DOHH2 (cell line): ENCODE measurements at regions not wholly inside any gene's neighbourhood (a gene's known extent, or its start where the extent isn't known, plus 50 kb on each side); places are given as distances from the start of the nearest gene placed in this dataset.

ENCODE experiments used
- H3F3A ChIP-seq: fragments of 200-600 bp; sonication (generic), shearing (Covaris generic); 2 replicates; pipeline ENCODE4 v1.6.0; 2016; ENCODE audit warnings: antibody characterized with exemption, mild to moderate bottlenecking; ENCODE audit not compliant: control insufficient read depth, insufficient read depth
- H3K27ac ChIP-seq: fragments of 200-600 bp; sonication (generic); 2 replicates; pipeline ENCODE4 v1.5.1; 2014; ENCODE audit warnings: low read depth, mild to moderate bottlenecking, low read length, moderate library complexity
- H3K27me3 ChIP-seq: fragments of 200-600 bp; sonication (generic); 2 replicates; pipeline ENCODE4 v1.6.1; 2014; ENCODE audit warnings: mild to moderate bottlenecking, low read length, mixed read lengths; ENCODE audit not compliant: control insufficient read depth
- H3K36me3 ChIP-seq: fragments of 200-600 bp; sonication (generic); 2 replicates; pipeline ENCODE4 v1.6.1; 2014; ENCODE audit warnings: mild to moderate bottlenecking, low read length, moderate library complexity, mixed read lengths; ENCODE audit not compliant: control insufficient read depth
- H3K4me1 ChIP-seq: fragments of 200-600 bp; sonication (generic); 2 replicates; pipeline ENCODE4 v1.6.1; 2014; ENCODE audit warnings: mild to moderate bottlenecking, low read length, mixed read lengths; ENCODE audit not compliant: control insufficient read depth
- H3K4me2 ChIP-seq: fragments of 200-600 bp; sonication (generic); 2 replicates; pipeline ENCODE4 v1.6.0; 2014; ENCODE audit warnings: mild to moderate bottlenecking, low read length, moderate library complexity
- H3K4me3 ChIP-seq: fragments of 200-600 bp; sonication (generic); 2 replicates; pipeline ENCODE4 v1.5.1; 2014; ENCODE audit warnings: mild to moderate bottlenecking, low read length, mixed read lengths
- H3K79me2 ChIP-seq: fragments of 200-600 bp; sonication (generic); 2 replicates; pipeline ENCODE4 v1.6.1; 2014; ENCODE audit warnings: mild to moderate bottlenecking, low read length, mixed read lengths; ENCODE audit not compliant: control insufficient read depth
- H3K9me2 ChIP-seq: fragments of 200-600 bp; sonication (generic); replicated peaks from 2 replicates; pipeline ENCODE4 v1.6.1; 2014; ENCODE audit warnings: mild to moderate bottlenecking, low read length, mixed read lengths; ENCODE audit not compliant: control insufficient read depth
- H3K9me3 ChIP-seq: fragments of 200-600 bp; sonication (generic); 2 replicates; pipeline ENCODE4 v1.6.1; 2014; ENCODE audit warnings: antibody characterized with exemption, low read length, mixed read lengths; ENCODE audit not compliant: control insufficient read depth, insufficient read depth
- H4K20me1 ChIP-seq: fragments of 200-600 bp; sonication (generic); 2 replicates; pipeline ENCODE4 v1.6.0; 2014; ENCODE audit warnings: low read depth, mild to moderate bottlenecking, antibody characterized with exemption, low read length, moderate library complexity; ENCODE audit not compliant: control insufficient read depth, insufficient read depth
- CTCF ChIP-seq: fragments of 200-600 bp; sonication (generic); IDR thresholded peaks from one replicate; pipeline ENCODE4 v1.5.1; 2014; ENCODE audit warnings: antibody characterized with exemption, mild to moderate bottlenecking, low read depth, low read length; ENCODE audit not compliant: poor library complexity, severe bottlenecking
- EZH2phosphoT487 ChIP-seq: fragments of 200-600 bp; sonication (generic); IDR thresholded peaks from 2 replicates; pipeline ENCODE4 v1.6.1; 2017; ENCODE audit warnings: borderline replicate concordance, mild to moderate bottlenecking, antibody characterized with exemption, low read length, moderate library complexity, mixed read lengths

GRCh38 chr6:4717856-4718255 is 58.3 kb upstream of the CDYL start:
- Histone ChIP-seq H3K4me1 (no peaks in the 10 kb centered on the region), H4K20me1 (no peaks in the 10 kb centered on the region), H3K27me3 (no peaks in the 10 kb centered on the region), H3K27ac (no peak overlapping the region), H3K4me3 (no peak overlapping the region), H3K4me2 (no peak overlapping the region), H3K36me3 (no peaks in the 10 kb centered on the region), H3K79me2 (no peaks in the 10 kb centered on the region), H3F3A (no peaks in the 10 kb centered on the region), H3K9me2 (no peaks in the 10 kb centered on the region), H3K9me3 (no peaks in the 10 kb centered on the region)
- TF ChIP-seq CTCF (no peak), EZH2phosphoT487 (no peak)

- Histone ChIP-seq H3K27me3 (no peaks in the 10 kb centered on the region), H3K27ac (no peak overlapping the region), H3K4me1 (no peaks in the 10 kb centered on the region), H3K36me3 (no peaks in the 10 kb centered on the region), H3F3A (no peaks in the 10 kb centered on the region), H3K9me2 (no peaks in the 10 kb centered on the region), H4K20me1 (no peaks in the 10 kb centered on the region), H3K9me3 (no peaks in the 10 kb centered on the region), H3K4me3 (no peak overlapping the region), H3K79me2 (no peaks in the 10 kb centered on the region), H3K4me2 (no peak overlapping the region)
- TF ChIP-seq EZH2phosphoT487: no peak
- no peak for TF ChIP-seq CTCF
Observed at GRCh38 chr6:4717124-4717523, 59.1 kb upstream of the CDYL start.

GRCh38 chr6:4714961-4715501 is 61.2 kb upstream of the CDYL start:
- no peak for TF ChIP-seq EZH2phosphoT487
- TF ChIP-seq CTCF: no peak
- no peaks in the 10 kb centered on the region for H3F3A ChIP-seq
- H3K79me2 ChIP-seq: no peaks in the 10 kb centered on the region
- no peaks in the 10 kb centered on the region for H3K9me3 ChIP-seq
- H3K4me3 ChIP-seq: no peak overlapping the region
- H3K4me2 ChIP-seq: no peak overlapping the region
- H4K20me1 ChIP-seq: no peaks in the 10 kb centered on the region
- no peak overlapping the region for H3K27ac ChIP-seq
- no peaks in the 10 kb centered on the region for H3K4me1 ChIP-seq
- H3K27me3 ChIP-seq: no peaks in the 10 kb centered on the region
- no peaks in the 10 kb centered on the region for H3K9me2 ChIP-seq
- no peaks in the 10 kb centered on the region for H3K36me3 ChIP-seq
